GM12878 (cell line): ENCODE measurements at regions not wholly inside any gene's neighbourhood (a gene's known extent, or its start where the extent isn't known, plus 50 kb on each side); places are given as distances from the start of the nearest gene placed in this dataset.

Experiments used
- ATAC-seq: fragments of 200-7000 bp; cut with Tn5 transposase; 3 replicates; pipeline ENCODE4 v1.9.1; 2020; ENCODE audit warnings: mild to moderate bottlenecking, moderate library complexity
- BruUV-seq: library from RNA; stranded (reverse); fragments of 400-500 nt; replicated peaks from 2 replicates; lab custom pipeline; 2021; lab: Mats Ljungman, UMichigan
- CTCF ChIA-PET: fragments of 300-600 bp; sonication (Branson Sonifier 250); formaldehyde crosslinking; extraction: SDS; loops from one replicate; lab custom pipeline; 2021; ENCODE audit warnings: inconsistent platforms; lab: Yijun Ruan, JAX
- POLR2A ChIA-PET: fragments of 350-600 bp; formaldehyde crosslinking; extraction: SDS; loops from one replicate; lab custom pipeline; 2021; ENCODE audit warnings: inconsistent platforms; lab: Charles Lee
- RAD21 ChIA-PET: fragments of 300-600 bp; sonication (Branson Sonifier 250); formaldehyde crosslinking; loops from one replicate; lab custom pipeline; 2023; ENCODE audit warnings: antibody characterized with exemption; ENCODE audit not compliant: unreplicated experiment; lab: Charles Lee
- SMC1A ChIA-PET: fragments of 300-600 bp; sonication (Branson Sonifier 250); formaldehyde crosslinking; loops from one replicate; lab custom pipeline; 2023; ENCODE audit not compliant: unreplicated experiment, uncharacterized antibody; lab: Charles Lee
- DNase-seq: peaks from one replicate; pipeline ENCODE4 v3.0.0-alpha.2; 2011; ENCODE audit warnings: low read depth, low spot score
- FAIRE-seq: peaks from 3 replicates; lab custom pipeline; 2011; peaks lifted over from hg19 to GRCh38; lab: Jason Lieb, UNC
- H2AFZ ChIP-seq: 2 replicates; pipeline ENCODE4 v1.6.0; 2011; ENCODE audit warnings: low read depth, low read length, control low read depth; ENCODE audit not compliant: control insufficient read depth
- H3K27ac ChIP-seq: 2 replicates; pipeline ENCODE4 v1.5.1; 2011; ENCODE audit warnings: control low read depth; ENCODE audit not compliant: control insufficient read depth, insufficient read depth
- H3K27me3 ChIP-seq, 2 experiments: replicated peaks in 1 of 2; 2 replicates each; pipeline versions ENCODE4 v1.6.0 to v1.6.1; 2011; ENCODE audit warnings: low read length in 1 of 2; ENCODE audit not compliant: control insufficient read depth in 2 of 2, insufficient read depth in 2 of 2
- H3K36me3 ChIP-seq, 2 experiments: 2 replicates each; pipeline ENCODE4 v1.5.1; 2011; ENCODE audit warnings: low read length in 1 of 2; ENCODE audit not compliant: control insufficient read depth in 2 of 2, insufficient read depth in 2 of 2
- H3K4me1 ChIP-seq: 2 replicates; pipeline ENCODE4 v1.6.1; 2011; ENCODE audit warnings: mild to moderate bottlenecking, low read length, moderate library complexity, mixed read lengths; ENCODE audit not compliant: control insufficient read depth, insufficient read depth
- H3K4me2 ChIP-seq: 2 replicates; pipeline ENCODE4 v1.6.0; 2011; ENCODE audit warnings: control low read depth; ENCODE audit not compliant: control insufficient read depth, insufficient read depth
- H3K4me3 ChIP-seq: fragments of 200-600 bp; sonication (generic); 2 replicates; pipeline ENCODE4 v1.5.1; 2016
- H3K79me2 ChIP-seq: 2 replicates; pipeline ENCODE4 v1.6.0; 2011; ENCODE audit warnings: low read length; ENCODE audit not compliant: control insufficient read depth, insufficient read depth
- H3K9ac ChIP-seq: 2 replicates; pipeline ENCODE4 v1.8.0; 2011; ENCODE audit warnings: low read length, control low read depth, mixed read lengths; ENCODE audit not compliant: control insufficient read depth, insufficient read depth
- H3K9me3 ChIP-seq: replicated peaks from 3 replicates; pipeline ENCODE4 v1.5.1; 2011; ENCODE audit warnings: mild to moderate bottlenecking, low read length; ENCODE audit not compliant: control insufficient read depth, insufficient read depth
- H4K20me1 ChIP-seq: 2 replicates; pipeline ENCODE4 v1.6.0; 2011; ENCODE audit not compliant: control insufficient read depth, insufficient read depth
- BMI1 ChIP-seq: fragments of 450-650 bp; IDR thresholded peaks from 2 replicates; pipeline ENCODE4 v1.6.1; 2016; ENCODE audit warnings: mild to moderate bottlenecking, moderate library complexity, borderline replicate concordance
- CBFB ChIP-seq: IDR thresholded peaks from 2 replicates; pipeline ENCODE4 v1.6.1; 2016; ENCODE audit warnings: antibody characterized with exemption, low read depth
- EZH2 ChIP-seq: IDR thresholded peaks from 2 replicates; pipeline ENCODE4 v1.6.1; 2012; ENCODE audit warnings: low read depth, mild to moderate bottlenecking, control low read depth, inconsistent platforms, low read length, borderline replicate concordance; ENCODE audit not compliant: control insufficient read depth
- IRF3 ChIP-seq: fragments of 450-650 bp; IDR thresholded peaks from 2 replicates; pipeline ENCODE4 v1.6.1; 2014; ENCODE audit warnings: mild to moderate bottlenecking
- NFYA ChIP-seq: IDR thresholded peaks from 2 replicates; pipeline ENCODE4 v1.6.1; 2011; ENCODE audit warnings: low read depth, mild to moderate bottlenecking, low read length, improper control_type of control experiment, borderline replicate concordance
- RAD51 ChIP-seq: fragments of 450-650 bp; IDR thresholded peaks from 2 replicates; pipeline ENCODE4 v1.6.1; 2016; ENCODE audit warnings: moderate library complexity, mild to moderate bottlenecking, inconsistent platforms
- RB1 ChIP-seq: fragments of 450-650 bp; formaldehyde crosslinking; IDR thresholded peaks from 2 replicates; pipeline ENCODE4 v1.6.1; 2017; ENCODE audit warnings: mild to moderate bottlenecking, borderline replicate concordance
- YBX1 ChIP-seq: fragments of 450-650 bp; IDR thresholded peaks from 2 replicates; pipeline ENCODE4 v1.6.1; 2016; ENCODE audit warnings: antibody characterized with exemption
- YY1 ChIP-seq: IDR thresholded peaks from 2 replicates; pipeline ENCODE4 v1.6.1; 2011; ENCODE audit warnings: low read depth, mild to moderate bottlenecking, low read length
- ZBTB40 ChIP-seq: fragments of 450-650 bp; IDR thresholded peaks from 2 replicates; pipeline ENCODE4 v1.6.1; 2016; ENCODE audit warnings: mild to moderate bottlenecking, moderate library complexity, borderline replicate concordance
- WGBS: methylation state at CpG from one replicate; pipeline ENCODE4 v1.1.6; 2016; ENCODE audit warnings: low lambda C conversion rate; ENCODE audit not compliant: insufficient replicate concordance, insufficient coverage; ENCODE audit errors: missing lambda C conversion rate; 5-methylcytosine and 5-hydroxymethylcytosine counted together
- in situ Hi-C: fragments of 300-500 bp; cut with MboI; formaldehyde crosslinking; loops from 9 replicates; pipeline ENCODE4 v1.14.3; 2018; ENCODE audit warnings: mixed read lengths
- intact Hi-C: fragments of 100-400 bp; cut with micrococcal nuclease; formaldehyde crosslinking; loops from one replicate; pipeline ENCODE4 v1.14.2; 2022; ENCODE audit not compliant: unreplicated experiment

- no peaks in the 10 kb centered on the region for H3K4me1 ChIP-seq
- CTCF ChIA-PET, result interaction anchor here (1.2 kb wide), 1 partner anchor 33 kb away, joined by 3 read pairs; no protein-coding TSS in a partner anchor
- DNase-seq, result no peak
- no peaks in the 10 kb centered on the region for H4K20me1 ChIP-seq
- H3K4me2 ChIP-seq, result no peak overlapping the region
- POLR2A ChIA-PET, result interaction anchor here (0.6 kb wide), 1 partner anchor 359 kb away, joined by 3 read pairs; no protein-coding TSS in a partner anchor
- RAD21 ChIA-PET, result no interaction called here
- H3K27me3 ChIP-seq, result no peaks in the 10 kb centered on the region; a peak in 2 of 4 replicates
- FAIRE-seq, result no peak
- intact Hi-C loops (no loop called here), in situ Hi-C loops (no loop called here)
- SMC1A ChIA-PET, result no interaction called here
- H3K9me3 ChIP-seq, result no peaks in the 10 kb centered on the region
- no TSS peak for BruUV-seq
- H3K27ac ChIP-seq, result no peak overlapping the region
- no peak for ATAC-seq
- TF ChIP-seq NFYA (no peak), BMI1 (no peak), EZH2 (no peak), RB1 (no peak), YBX1 (no peak), CBFB (no peak), IRF3 (no peak), RAD51 (no peak), YY1 (no peak), ZBTB40 (no peak)
- no peaks in the 10 kb centered on the region for H3K79me2 ChIP-seq
- H3K4me3 ChIP-seq, result no peak overlapping the region
- no peak overlapping the region for H2AFZ ChIP-seq
- H3K36me3 ChIP-seq, result no peaks in the 10 kb centered on the region
- WGBS, result 0% methylated on average over 5 of the region's 5 CpGs
- no peak overlapping the region for H3K9ac ChIP-seq
These were observed 291.0 kb downstream of the TBL1XR1 start for GRCh38 chr3:176906046-176906905.
